Hepatic stellate cell (primary cell): ENCODE measurements at regions not wholly inside any gene's neighbourhood (a gene's known extent, or its start where the extent isn't known, plus 50 kb on each side); places are given as distances from the start of the nearest gene placed in this dataset.

ENCODE experiments used
- DNase-seq: peaks from one replicate; pipeline ENCODE4 v3.0.0; 2011; ENCODE audit warnings: low spot score

GRCh38 chr10:30256084-30256483 is 93.0 kb downstream of the MTPAP start:
- no peak for DNase-seq

GRCh38 chr10:30254926-30255325 is 94.2 kb downstream of the MTPAP start:
- DNase-seq = no peak

- no peak for DNase-seq
Measured at GRCh38 chr10:30248728-30249127, 100.3 kb downstream of the MTPAP start.

GRCh38 chr10:30247704-30248103 is 101.4 kb downstream of the MTPAP start:
- DNase-seq = no peak

GRCh38 chr10:30241422-30242110 is 107.5 kb downstream of the MTPAP start:
- DNase-seq = no peak

- no peak for DNase-seq
Measured at GRCh38 chr10:30238836-30239235, 110.2 kb downstream of the MTPAP start.

GRCh38 chr10:30233186-30233959 is 115.7 kb downstream of the MTPAP start:
- DNase-seq = no peak

GRCh38 chr10:30231709-30232108 is 117.4 kb downstream of the MTPAP start:
- no peak for DNase-seq

- DNase-seq = no peak
Measured at GRCh38 chr10:30231071-30231652, 117.9 kb downstream of the MTPAP start.

- no peak for DNase-seq
Measured at GRCh38 chr10:30229536-30229935, 119.5 kb downstream of the MTPAP start.

GRCh38 chr10:30228417-30229036 is 120.6 kb downstream of the MTPAP start:
- no peak for DNase-seq

GRCh38 chr10:30227481-30227880 is 121.6 kb downstream of the MTPAP start:
- DNase-seq = no peak

GRCh38 chr10:30219971-30220751 is 128.9 kb downstream of the MTPAP start:
- DNase-seq = peak; percentile 41

- DNase-seq = no peak
Measured at GRCh38 chr10:30216821-30217220, 132.3 kb downstream of the MTPAP start.

GRCh38 chr10:30215623-30216022 is 133.5 kb downstream of the MTPAP start:
- no peak for DNase-seq

GRCh38 chr10:30215141-30215540 is 133.9 kb downstream of the MTPAP start:
- no peak for DNase-seq

GRCh38 chr10:30210296-30210695 is 138.8 kb downstream of the MTPAP start:
- no peak for DNase-seq

- no peak for DNase-seq
Measured at GRCh38 chr10:30208330-30208729, 140.7 kb downstream of the MTPAP start.

- DNase-seq = no peak
Measured at GRCh38 chr10:30207485-30208052, 141.5 kb downstream of the MTPAP start.

GRCh38 chr10:30200017-30200415 is 140.6 kb upstream of the JCAD start:
- no peak for DNase-seq

GRCh38 chr10:30199376-30200016 is 140.1 kb upstream of the JCAD start:
- DNase-seq = no peak
